Keratinocyte (primary cell): ENCODE measurements at regions not wholly inside any gene's neighbourhood (a gene's known extent, or its start where the extent isn't known, plus 50 kb on each side); places are given as distances from the start of the nearest gene placed in this dataset.

Experiments
- DNase-seq: peaks from one replicate; pipeline ENCODE4 v3.0.0-alpha.2; 2011; ENCODE audit warnings: low read depth, missing footprints, low spot score
- FAIRE-seq: peaks from 2 replicates; lab custom pipeline; 2011; peaks lifted over from hg19 to GRCh38; lab: Jason Lieb, UNC
- H2AFZ ChIP-seq: 2 replicates; pipeline ENCODE4 v1.6.0; 2012; ENCODE audit warnings: low read length, control low read depth, inconsistent platforms; ENCODE audit not compliant: control insufficient read depth
- H3K27ac ChIP-seq: 2 replicates; pipeline ENCODE4 v1.5.1; 2011; ENCODE audit warnings: low read length; ENCODE audit not compliant: control insufficient read depth, insufficient read depth
- H3K27me3 ChIP-seq: 3 replicates; pipeline ENCODE4 v1.6.0; 2011; ENCODE audit warnings: low read length; ENCODE audit not compliant: control insufficient read depth, insufficient read depth; ENCODE audit errors: extremely low read depth
- H3K36me3 ChIP-seq, 2 experiments: 2 replicates in 1 of 2; 3 replicates in 1 of 2; pipeline ENCODE4 v1.5.1; 2011; ENCODE audit warnings: low read length in 2 of 2, mild to moderate bottlenecking in 1 of 2; ENCODE audit not compliant: control insufficient read depth in 2 of 2, insufficient read depth in 2 of 2; ENCODE audit errors: extremely low read depth in 1 of 2
- H3K4me1 ChIP-seq: 3 replicates; pipeline ENCODE4 v1.5.1; 2011; ENCODE audit warnings: low read length; ENCODE audit not compliant: control insufficient read depth, insufficient read depth; ENCODE audit errors: extremely low read depth
- H3K4me2 ChIP-seq: 3 replicates; pipeline ENCODE4 v1.6.0; 2011; ENCODE audit warnings: low read depth, low read length; ENCODE audit not compliant: control insufficient read depth, insufficient read depth; ENCODE audit errors: extremely low read depth
- H3K4me3 ChIP-seq, 3 experiments: fragments of 200-600 bp in 1 of 3; sonication (generic) in 1 of 3; 2 replicates in 2 of 3; 3 replicates in 1 of 3; pipeline ENCODE4 v1.5.1; 2011 to 2016; ENCODE audit warnings: low read length in 3 of 3, mild to moderate bottlenecking in 3 of 3, control low read depth in 2 of 3, inconsistent platforms in 1 of 3, low read depth in 1 of 3, mixed read lengths in 1 of 3, mixed run types in 1 of 3, moderate library complexity in 1 of 3; ENCODE audit not compliant: control insufficient read depth in 2 of 3, insufficient read depth in 2 of 3; ENCODE audit errors: extremely low read depth in 1 of 3
- H3K79me2 ChIP-seq: 2 replicates; pipeline ENCODE4 v1.6.0; 2012; ENCODE audit warnings: low read length; ENCODE audit not compliant: control insufficient read depth, insufficient read depth
- H3K9ac ChIP-seq: 3 replicates; pipeline ENCODE4 v1.6.0; 2011; ENCODE audit warnings: low read length; ENCODE audit not compliant: control insufficient read depth, insufficient read depth; ENCODE audit errors: extremely low read depth
- H3K9me1 ChIP-seq: 3 replicates; pipeline ENCODE4 v1.6.0; 2011; ENCODE audit warnings: low read length; ENCODE audit not compliant: control insufficient read depth, insufficient read depth; ENCODE audit errors: extremely low read depth
- H3K9me3 ChIP-seq: 2 replicates; pipeline ENCODE4 v1.5.1; 2012; ENCODE audit warnings: low read depth, low read length; ENCODE audit not compliant: control insufficient read depth
- H4K20me1 ChIP-seq: 3 replicates; pipeline ENCODE4 v1.6.0; 2011; ENCODE audit warnings: low read length; ENCODE audit not compliant: control insufficient read depth, insufficient read depth; ENCODE audit errors: extremely low read depth
- CTCF ChIP-seq, 3 experiments: IDR thresholded peaks in 1 of 3; conservative IDR thresholded peaks in 1 of 3; optimal IDR thresholded peaks in 1 of 3; 2 replicates in 2 of 3; 3 replicates in 1 of 3; pipeline versions ENCODE3 to v1.5.1; 2011; ENCODE audit warnings: low read length in 3 of 3, mild to moderate bottlenecking in 3 of 3, moderate library complexity in 2 of 3, control low read depth in 1 of 3, inconsistent platforms in 1 of 3; ENCODE audit not compliant: insufficient read depth in 2 of 3; ENCODE audit errors: extremely low read depth in 1 of 3
- EZH2 ChIP-seq: IDR thresholded peaks from one replicate; pipeline ENCODE4 v1.6.1; 2012; ENCODE audit warnings: inconsistent platforms, mild to moderate bottlenecking, low read length, moderate library complexity
- dilution Hi-C: fragments of 300-500 bp; cut with MboI; formaldehyde crosslinking; loops from one replicate; pipeline ENCODE4 v1.7.0; 2020; ENCODE audit warnings: low sequenced_read_pairs; ENCODE audit not compliant: extremely low pct_ligation_motif_present

- no peaks in the 10 kb centered on the region for H3K27me3 ChIP-seq
- no peaks in the 10 kb centered on the region for H4K20me1 ChIP-seq
- no peaks in the 10 kb centered on the region for H3K79me2 ChIP-seq
- H3K9me3 ChIP-seq = no peaks in the 10 kb centered on the region
- DNase-seq = no peak
- FAIRE-seq = no peak
- no peak overlapping the region for H3K9ac ChIP-seq
- H3K36me3 ChIP-seq = no peaks in the 10 kb centered on the region
- no peak overlapping the region for H3K4me3 ChIP-seq
- no peak overlapping the region for H2AFZ ChIP-seq
- H3K27ac ChIP-seq = no peak overlapping the region
- TF ChIP-seq EZH2 = no peak
- no peak for TF ChIP-seq CTCF (optimal IDR thresholded peaks at IDR 0.05 in 1 of 3, IDR thresholded peaks at IDR 0.05 in 1 of 3, conservative IDR thresholded peaks at IDR 0.05 in 1 of 3; ENCODE audit: extremely low read depth in 1 of 3, insufficient read depth in 2 of 3, low read length in 3 of 3)
- dilution Hi-C loops = no loop called here
- H3K4me1 ChIP-seq = no peaks in the 10 kb centered on the region
- H3K9me1 ChIP-seq = no peaks in the 10 kb centered on the region
- H3K4me2 ChIP-seq = no peak overlapping the region
Observed at GRCh38 chr2:188042412-188042811, 249.3 kb upstream of the GULP1 start.

GRCh38 chr2:188045016-188045415 lies 246.7 kb upstream of the GULP1 start:
- H3K4me3 ChIP-seq = no peak overlapping the region
- no peak overlapping the region for H3K27ac ChIP-seq
- no peaks in the 10 kb centered on the region for H4K20me1 ChIP-seq
- TF ChIP-seq EZH2 = no peak
- no peaks in the 10 kb centered on the region for H3K79me2 ChIP-seq
- DNase-seq (no peak), FAIRE-seq (no peak)
- H3K4me1 ChIP-seq = no peaks in the 10 kb centered on the region
- H3K9me1 ChIP-seq = no peaks in the 10 kb centered on the region
- no peak overlapping the region for H3K9ac ChIP-seq
- no peak overlapping the region for H2AFZ ChIP-seq
- H3K36me3 ChIP-seq = no peaks in the 10 kb centered on the region
- no peaks in the 10 kb centered on the region for H3K27me3 ChIP-seq
- H3K9me3 ChIP-seq = no peaks in the 10 kb centered on the region
- dilution Hi-C loops = no loop called here
- no peak overlapping the region for H3K4me2 ChIP-seq

GRCh38 chr2:188046437-188046836 lies 245.2 kb upstream of the GULP1 start:
- no peak for TF ChIP-seq CTCF (optimal IDR thresholded peaks at IDR 0.05 in 1 of 3, IDR thresholded peaks at IDR 0.05 in 1 of 3, conservative IDR thresholded peaks at IDR 0.05 in 1 of 3; ENCODE audit: extremely low read depth in 1 of 3, insufficient read depth in 2 of 3, low read length in 3 of 3)
- no peak for TF ChIP-seq EZH2
- FAIRE-seq (no peak), DNase-seq (no peak)
- Histone ChIP-seq H3K36me3 (no peaks in the 10 kb centered on the region), H3K4me2 (no peak overlapping the region), H3K27ac (no peak overlapping the region), H4K20me1 (no peaks in the 10 kb centered on the region), H3K4me1 (no peaks in the 10 kb centered on the region), H3K4me3 (no peak overlapping the region), H2AFZ (no peak overlapping the region), H3K79me2 (no peaks in the 10 kb centered on the region), H3K9me1 (no peaks in the 10 kb centered on the region), H3K9me3 (no peaks in the 10 kb centered on the region), H3K9ac (no peak overlapping the region), H3K27me3 (no peaks in the 10 kb centered on the region)
- dilution Hi-C loops = no loop called here
